PC-9 (cell line): ENCODE measurements at regions not wholly inside any gene's neighbourhood (a gene's known extent, or its start where the extent isn't known, plus 50 kb on each side); places are given as distances from the start of the nearest gene placed in this dataset.

Experiments
- BruUV-seq: library from RNA; stranded (reverse); fragments of 400-500 nt; replicated peaks from 2 replicates; lab custom pipeline; 2021; lab: Mats Ljungman, UMichigan
- CTCF ChIA-PET: fragments of 300-600 bp; sonication (Branson Sonifier 250); formaldehyde crosslinking; loops from one replicate; lab custom pipeline; 2022; ENCODE audit warnings: antibody characterized with exemption; lab: Charles Lee
- POLR2A ChIA-PET: fragments of 300-600 bp; sonication (Branson Sonifier 250); formaldehyde crosslinking; loops from one replicate; lab custom pipeline; 2022; ENCODE audit warnings: antibody characterized with exemption; ENCODE audit not compliant: unreplicated experiment; lab: Charles Lee
- DNase-seq, 2 experiments: peaks; one replicate each; pipeline versions ENCODE4 v3.0.0 to v3.0.0-alpha.2; 2015 to 2022; ENCODE audit warnings: mixed read lengths in 1 of 2
- H2AFZ ChIP-seq: fragments of 200-600 bp; sonication (generic); 2 replicates; pipeline ENCODE4 v1.8.1; 2017; ENCODE audit warnings: antibody characterized with exemption
- H3F3A ChIP-seq: fragments of 200-600 bp; sonication (generic); 2 replicates; pipeline ENCODE4 v1.8.1; 2017; ENCODE audit warnings: antibody characterized with exemption, mild to moderate bottlenecking, low read depth; ENCODE audit not compliant: insufficient read depth
- H3K27ac ChIP-seq: fragments of 200-600 bp; sonication (generic); 2 replicates; pipeline ENCODE4 v1.6.1; 2016; ENCODE audit warnings: mixed run types
- H3K27me3 ChIP-seq: fragments of 200-600 bp; sonication (generic); 2 replicates; pipeline ENCODE4 v1.6.1; 2016; ENCODE audit warnings: low read depth, mixed run types; ENCODE audit not compliant: insufficient read depth
- H3K36me3 ChIP-seq: fragments of 200-600 bp; sonication (generic); 2 replicates; pipeline ENCODE4 v1.6.1; 2016; ENCODE audit warnings: low read depth, mixed run types
- H3K4me1 ChIP-seq: fragments of 200-600 bp; sonication (generic); replicated peaks from 2 replicates; pipeline ENCODE4 v1.6.1; 2016; ENCODE audit warnings: mixed run types; ENCODE audit not compliant: insufficient read depth
- H3K4me2 ChIP-seq: fragments of 200-600 bp; sonication (generic); 2 replicates; pipeline ENCODE4 v1.6.1; 2017; ENCODE audit warnings: mixed run types
- H3K4me3 ChIP-seq: fragments of 200-600 bp; sonication (generic); 2 replicates; pipeline ENCODE4 v1.6.1; 2016; ENCODE audit warnings: mixed run types
- H3K79me2 ChIP-seq: fragments of 200-600 bp; sonication (generic); 2 replicates; pipeline ENCODE4 v1.6.1; 2017; ENCODE audit warnings: low read depth, mixed run types
- H3K9me2 ChIP-seq: fragments of 200-600 bp; sonication (generic); 2 replicates; pipeline ENCODE4 v1.8.1; 2017; ENCODE audit warnings: mild to moderate bottlenecking; ENCODE audit not compliant: insufficient read depth
- H3K9me3 ChIP-seq: fragments of 200-600 bp; sonication (generic); 2 replicates; pipeline ENCODE4 v1.8.1; 2016; ENCODE audit warnings: low read depth; ENCODE audit not compliant: insufficient read depth
- H4K20me1 ChIP-seq: fragments of 200-600 bp; sonication (generic); 2 replicates; pipeline ENCODE4 v1.8.1; 2017; ENCODE audit not compliant: insufficient read depth
- CTCF ChIP-seq: fragments of 200-600 bp; sonication (generic); conservative IDR thresholded peaks from 2 replicates; pipeline ENCODE4 v1.6.1; 2017; ENCODE audit warnings: mixed run types, antibody characterized with exemption, mild to moderate bottlenecking, moderate library complexity
- EZH2 ChIP-seq: fragments of 200-600 bp; sonication (generic); IDR thresholded peaks from 2 replicates; pipeline ENCODE4 v1.8.0; 2017; ENCODE audit warnings: antibody characterized with exemption, low read depth
- intact Hi-C: fragments of 100-400 bp; cut with micrococcal nuclease; formaldehyde crosslinking; loops from one replicate; pipeline ENCODE4 v1.10.0; 2022; ENCODE audit not compliant: unreplicated experiment

GRCh38 chr2:142670362-142670761, 207.1 kb upstream of the KYNU start:
- Histone ChIP-seq H3K9me3 (0 out of 2 replicates have a peak, but pooled peaks cover 3% of the 10 kb centered on the region), H3K27me3 (no peaks in the 10 kb centered on the region), H3K4me2 (no peak overlapping the region), H3K9me2 (no peaks in the 10 kb centered on the region), H4K20me1 (no peaks in the 10 kb centered on the region), H3K27ac (no peak overlapping the region), H2AFZ (no peak overlapping the region), H3K36me3 (no peaks in the 10 kb centered on the region), H3K79me2 (no peaks in the 10 kb centered on the region), H3F3A (no peaks in the 10 kb centered on the region), H3K4me3 (no peak overlapping the region; the same call in 1 of the 2 replicates), H3K4me1 (no peaks in the 10 kb centered on the region)
- intact Hi-C loops, result no loop called here
- ChIA-PET POLR2A (no interaction called here), CTCF (no interaction called here)
- TF ChIP-seq CTCF, result no peak
- TF ChIP-seq EZH2, result no peak
- BruUV-seq, result no TSS peak
- DNase-seq, result no peak

GRCh38 chr2:142668420-142668819, 209.0 kb upstream of the KYNU start:
- H3K36me3 ChIP-seq, result no peaks in the 10 kb centered on the region
- ChIA-PET POLR2A (no interaction called here), CTCF (no interaction called here)
- H3K9me2 ChIP-seq, result no peaks in the 10 kb centered on the region
- H3K27ac ChIP-seq, result no peak overlapping the region
- no peak for DNase-seq
- no peaks in the 10 kb centered on the region for H4K20me1 ChIP-seq
- no peaks in the 10 kb centered on the region for H3K4me1 ChIP-seq
- H3K4me2 ChIP-seq, result no peak overlapping the region
- intact Hi-C loops, result no loop called here
- BruUV-seq, result no TSS peak
- TF ChIP-seq CTCF, result no peak
- no peak for TF ChIP-seq EZH2
- H3K4me3 ChIP-seq, result no peak overlapping the region
- no peaks in the 10 kb centered on the region for H3K27me3 ChIP-seq
- peak overlapping the region; percentile 66; the same call in 1 of the 2 replicates for H2AFZ ChIP-seq
- H3K9me3 ChIP-seq, result 0 out of 2 replicates have a peak, but pooled peaks cover 3% of the 10 kb centered on the region
- no peaks in the 10 kb centered on the region for H3K79me2 ChIP-seq
- no peaks in the 10 kb centered on the region for H3F3A ChIP-seq

- no peaks in the 10 kb centered on the region for H3K79me2 ChIP-seq
- POLR2A ChIA-PET, result no interaction called here
- no peaks in the 10 kb centered on the region for H4K20me1 ChIP-seq
- DNase-seq, result no peak
- CTCF ChIA-PET, result no interaction called here
- no peak overlapping the region for H2AFZ ChIP-seq
- H3K4me1 ChIP-seq, result no peaks in the 10 kb centered on the region
- TF ChIP-seq EZH2 (no peak), CTCF (no peak)
- 0 out of 2 replicates have a peak, but pooled peaks cover under 1% of the 10 kb centered on the region for H3K9me3 ChIP-seq
- intact Hi-C loops, result no loop called here
- BruUV-seq, result no TSS peak
- no peak overlapping the region for H3K4me2 ChIP-seq
- no peaks in the 10 kb centered on the region for H3F3A ChIP-seq
- no peak overlapping the region for H3K4me3 ChIP-seq
- no peaks in the 10 kb centered on the region for H3K27me3 ChIP-seq
- H3K36me3 ChIP-seq, result no peaks in the 10 kb centered on the region
- no peaks in the 10 kb centered on the region for H3K9me2 ChIP-seq
- H3K27ac ChIP-seq, result no peak overlapping the region
Observed at GRCh38 chr2:142665241-142665640, 212.2 kb upstream of the KYNU start.
